Mammary epithelial cell (primary cell): ENCODE measurements at regions not wholly inside any gene's neighbourhood (a gene's known extent, or its start where the extent isn't known, plus 50 kb on each side); places are given as distances from the start of the nearest gene placed in this dataset.

Experiments used
- EZH2 ChIP-seq: IDR thresholded peaks from 2 replicates; pipeline ENCODE4 v1.6.1; 2012; ENCODE audit warnings: low read length, inconsistent platforms, borderline replicate concordance
- TF ChIP-seq, protein P1 (sequence below), 2 donors: IDR thresholded peaks in 1 of 2; conservative IDR thresholded peaks in 1 of 2; 2 replicates each; pipeline ENCODE4 v1.5.1; 2011 to 2012; ENCODE audit warnings: inconsistent platforms in 2 of 2, low read length in 2 of 2, mild to moderate bottlenecking in 2 of 2, control low read depth in 1 of 2, low read depth in 1 of 2; ENCODE audit not compliant: insufficient read depth in 1 of 2; ENCODE audit errors: extremely low read depth in 1 of 2

DNA sequence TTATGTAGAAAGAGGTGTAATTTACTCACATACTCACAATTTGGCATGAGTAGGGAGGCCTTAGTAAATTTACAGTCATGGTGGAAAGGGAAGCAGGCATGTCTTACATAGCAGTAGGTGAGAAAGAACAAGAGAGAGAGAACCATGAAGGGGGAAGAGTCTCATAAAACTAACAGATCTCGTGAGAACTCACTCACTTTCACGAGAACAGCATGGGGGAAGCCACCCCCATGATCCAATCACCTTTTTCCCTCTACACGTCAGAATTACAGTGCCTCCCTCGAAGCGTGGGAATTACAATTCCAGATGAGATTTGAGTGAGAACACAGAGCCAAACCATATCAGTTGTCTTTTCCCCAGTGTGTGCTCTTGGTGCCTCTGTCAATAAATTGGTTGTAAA lies 855.3 kb downstream of the TBL1XR1 start:
- TF ChIP-seq, protein P1, sequence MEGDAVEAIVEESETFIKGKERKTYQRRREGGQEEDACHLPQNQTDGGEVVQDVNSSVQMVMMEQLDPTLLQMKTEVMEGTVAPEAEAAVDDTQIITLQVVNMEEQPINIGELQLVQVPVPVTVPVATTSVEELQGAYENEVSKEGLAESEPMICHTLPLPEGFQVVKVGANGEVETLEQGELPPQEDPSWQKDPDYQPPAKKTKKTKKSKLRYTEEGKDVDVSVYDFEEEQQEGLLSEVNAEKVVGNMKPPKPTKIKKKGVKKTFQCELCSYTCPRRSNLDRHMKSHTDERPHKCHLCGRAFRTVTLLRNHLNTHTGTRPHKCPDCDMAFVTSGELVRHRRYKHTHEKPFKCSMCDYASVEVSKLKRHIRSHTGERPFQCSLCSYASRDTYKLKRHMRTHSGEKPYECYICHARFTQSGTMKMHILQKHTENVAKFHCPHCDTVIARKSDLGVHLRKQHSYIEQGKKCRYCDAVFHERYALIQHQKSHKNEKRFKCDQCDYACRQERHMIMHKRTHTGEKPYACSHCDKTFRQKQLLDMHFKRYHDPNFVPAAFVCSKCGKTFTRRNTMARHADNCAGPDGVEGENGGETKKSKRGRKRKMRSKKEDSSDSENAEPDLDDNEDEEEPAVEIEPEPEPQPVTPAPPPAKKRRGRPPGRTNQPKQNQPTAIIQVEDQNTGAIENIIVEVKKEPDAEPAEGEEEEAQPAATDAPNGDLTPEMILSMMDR (conservative IDR thresholded peaks at IDR 0.05 in 1 of 2, IDR thresholded peaks at IDR 0.05 in 1 of 2; ENCODE audit: extremely low read depth in 1 of 2, insufficient read depth in 1 of 2, low read depth in 1 of 2, low read length in 2 of 2): no peak
- no peak for TF ChIP-seq EZH2
